SJSA1 (cell line): ENCODE measurements at regions not wholly inside any gene's neighbourhood (a gene's known extent, or its start where the extent isn't known, plus 50 kb on each side); places are given as distances from the start of the nearest gene placed in this dataset.
"Not testable (repeated sequence)": the region's sequence is repeated elsewhere in the genome, so short reads cannot be mapped to it uniquely, and the experiment has no call there.

Experiments used
- DNase-seq, 2 experiments: peaks; one replicate each; pipeline ENCODE4 v3.0.0-alpha.2; 2015 to 2020; ENCODE audit warnings: low spot score in 2 of 2, low read depth in 1 of 2
- H3K27ac ChIP-seq: fragments of 250-450 bp; sonication (Bioruptor Pico); 2 replicates; pipeline ENCODE4 v1.5.1; 2020; ENCODE audit warnings: mild to moderate bottlenecking, moderate library complexity
- H3K27me3 ChIP-seq: fragments of 250-450 bp; sonication (Bioruptor Pico); replicated peaks from 2 replicates; pipeline ENCODE4 v1.5.1; 2020; ENCODE audit warnings: mild to moderate bottlenecking, moderate library complexity
- H3K36me3 ChIP-seq: fragments of 250-450 bp; sonication (Bioruptor Pico); 2 replicates; pipeline ENCODE4 v1.5.1; 2020; ENCODE audit warnings: mild to moderate bottlenecking
- H3K4me1 ChIP-seq: fragments of 250-450 bp; sonication (Bioruptor Pico); replicated peaks from 2 replicates; pipeline ENCODE4 v1.6.1; 2021; ENCODE audit warnings: mild to moderate bottlenecking
- H3K4me3 ChIP-seq: fragments of 250-450 bp; sonication (Bioruptor Pico); 2 replicates; pipeline ENCODE4 v1.5.1; 2020; ENCODE audit warnings: mild to moderate bottlenecking
- H3K9me3 ChIP-seq: fragments of 250-450 bp; sonication (Bioruptor Pico); replicated peaks from 2 replicates; pipeline ENCODE4 v1.5.1; 2020; ENCODE audit warnings: mild to moderate bottlenecking

- H3K4me3 ChIP-seq = no peak overlapping the region
- no peak for DNase-seq
- H3K9me3 ChIP-seq = no peaks in the 10 kb centered on the region
- peaks cover 38% of the 10 kb centered on the region for H3K36me3 ChIP-seq
- no peaks in the 10 kb centered on the region for H3K27me3 ChIP-seq
- peaks cover 55% of the 10 kb centered on the region for H3K4me1 ChIP-seq
- H3K27ac ChIP-seq = no peak overlapping the region
Measured at GRCh38 chr17:77327181-77327565, 186.4 kb downstream of the SEC14L1 start.

DNA sequence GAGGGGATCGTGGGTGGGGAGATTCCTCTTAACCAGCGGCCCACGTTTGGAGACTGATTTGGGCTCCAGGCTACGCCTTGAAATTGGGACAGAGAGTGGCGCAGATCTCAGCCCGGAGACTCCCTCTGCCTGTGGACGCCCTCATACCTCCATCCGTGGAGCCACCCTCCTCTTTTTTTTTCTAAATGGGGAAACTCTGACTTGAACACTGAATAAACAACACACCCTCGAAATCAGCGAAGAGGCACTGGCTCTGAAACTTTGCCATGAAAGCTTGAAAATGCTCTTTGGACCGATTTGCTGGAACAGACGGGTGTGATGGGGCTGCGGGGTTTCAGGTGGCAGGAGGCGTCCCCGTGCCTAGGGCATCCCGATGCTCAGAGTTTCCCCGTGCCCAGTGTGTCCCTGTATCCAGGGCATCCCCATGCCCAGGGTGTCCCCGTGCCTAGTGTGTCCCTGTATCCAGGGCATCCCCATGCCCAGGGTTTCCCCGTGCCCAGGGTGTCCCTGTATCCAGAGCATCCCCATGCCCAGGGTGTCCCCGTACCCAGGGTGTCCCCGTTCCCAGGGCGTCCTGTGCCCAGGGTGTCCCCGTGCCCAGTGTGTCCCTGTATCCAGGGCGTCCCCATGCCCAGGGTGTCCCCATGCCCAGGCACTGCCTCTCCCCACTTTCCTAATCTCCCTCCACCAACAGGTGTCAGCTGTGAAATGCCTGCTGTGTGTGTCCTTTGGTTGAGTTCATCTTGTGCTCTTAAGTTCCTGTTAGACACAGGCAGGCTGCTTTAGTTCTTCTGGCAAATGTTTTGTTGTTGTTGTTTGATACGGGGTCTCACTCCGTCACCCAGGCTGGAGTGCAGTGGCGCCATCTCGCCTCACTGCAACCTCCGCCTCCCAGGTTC, 187.0 kb downstream of the SEC14L1 start:
- Histone ChIP-seq H3K4me3 (no peak overlapping the region), H3K9me3 (no peaks in the 10 kb centered on the region), H3K27me3 (no peaks in the 10 kb centered on the region), H3K36me3 (peaks cover 34% of the 10 kb centered on the region), H3K4me1 (peaks cover 55% of the 10 kb centered on the region), H3K27ac (no peak overlapping the region)
- DNase-seq = peak in 1 of 2 experiments; percentile 46

DNA sequence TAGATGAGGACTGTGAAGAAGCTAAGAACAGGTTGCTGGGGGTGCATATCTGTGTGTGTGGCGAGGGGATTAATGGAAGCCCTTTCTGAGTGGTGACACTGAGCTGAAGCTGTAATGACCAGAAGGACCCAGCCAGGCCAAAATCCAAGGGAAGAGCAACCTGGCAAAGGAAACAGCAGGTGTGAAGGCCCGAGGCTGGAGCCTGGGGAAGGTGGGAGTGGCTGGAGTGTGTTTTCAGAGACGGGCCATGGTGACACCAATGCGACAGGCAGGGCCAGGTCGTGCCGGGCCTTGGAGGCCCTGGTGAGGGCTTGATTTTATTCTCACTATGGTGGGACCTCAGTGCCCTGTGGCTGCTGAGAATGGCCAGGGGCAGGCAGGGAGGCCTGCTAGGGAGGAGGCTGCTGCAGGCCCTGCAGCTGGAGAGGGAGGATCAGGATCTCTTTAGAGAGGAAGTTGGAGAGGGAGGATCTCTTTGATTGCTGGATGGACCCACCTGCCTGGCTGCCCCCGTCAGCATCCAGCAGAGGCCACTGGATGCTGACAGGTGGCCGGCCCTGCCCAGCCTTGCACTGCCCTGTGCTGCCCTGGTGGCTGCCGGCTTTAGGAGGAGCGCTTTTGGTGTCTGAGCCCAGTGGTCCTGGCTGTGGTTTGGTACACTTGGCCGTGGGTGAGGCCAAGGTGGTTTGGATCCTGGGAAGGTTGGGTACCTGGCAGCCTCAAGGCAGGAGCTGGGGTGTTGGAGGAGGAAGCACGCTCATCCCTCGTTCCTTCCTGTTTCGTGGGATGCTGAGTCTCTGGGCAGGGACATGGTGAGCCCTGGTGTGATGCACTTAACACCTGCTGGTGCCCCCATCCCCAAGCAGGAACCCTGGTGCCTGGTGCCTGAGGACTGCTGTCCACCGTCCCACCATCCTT, 188.3 kb downstream of the SEC14L1 start:
- peaks cover 53% of the 10 kb centered on the region for H3K4me1 ChIP-seq
- H3K4me3 ChIP-seq = no peak overlapping the region
- no peak overlapping the region for H3K27ac ChIP-seq
- H3K36me3 ChIP-seq = peaks cover 32% of the 10 kb centered on the region
- no peaks in the 10 kb centered on the region for H3K27me3 ChIP-seq
- peak in 1 of 2 experiments; percentile 43 for DNase-seq
- no peaks in the 10 kb centered on the region for H3K9me3 ChIP-seq

DNA sequence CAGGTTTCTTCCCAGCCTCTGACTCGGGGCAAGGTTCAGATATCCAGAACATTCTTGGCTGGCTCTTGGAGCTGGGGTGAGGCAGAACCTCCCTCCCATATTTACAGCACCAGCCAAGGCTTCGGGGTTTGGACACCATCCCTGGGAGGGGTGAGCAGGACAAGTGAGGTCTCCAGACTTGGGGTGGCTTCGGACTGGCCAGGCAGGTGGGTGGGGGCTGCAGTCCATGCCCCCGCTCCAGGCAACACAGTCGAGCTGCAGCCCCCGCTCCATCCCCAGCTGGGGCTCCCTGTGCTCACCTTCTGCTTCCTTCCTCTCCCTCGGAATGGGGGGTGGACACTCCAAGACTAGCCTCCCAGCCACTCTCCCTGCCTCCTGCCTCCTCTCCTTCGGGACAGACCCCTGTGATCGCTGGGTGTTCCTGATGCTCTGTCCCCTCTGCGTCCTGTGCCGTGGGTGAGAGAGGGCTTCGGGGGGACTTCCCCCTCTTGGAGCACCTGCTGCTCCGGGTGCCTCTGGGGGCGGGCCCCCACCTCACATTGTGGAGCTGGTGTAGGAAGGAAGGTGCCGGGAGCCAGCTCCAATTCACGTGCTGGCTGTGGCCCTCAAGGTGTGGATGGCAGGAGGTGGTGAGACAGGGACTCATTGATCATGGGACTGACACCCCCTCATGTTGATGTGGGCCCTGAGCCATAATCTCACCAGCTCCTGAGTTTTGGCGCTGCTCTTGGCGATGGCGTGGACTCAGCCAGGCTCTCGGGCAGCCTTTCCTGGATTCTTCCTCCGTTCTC, 189.2 kb downstream of the SEC14L1 start:
- no peaks in the 10 kb centered on the region for H3K9me3 ChIP-seq
- H3K4me3 ChIP-seq = no peak overlapping the region
- peaks cover 44% of the 10 kb centered on the region for H3K4me1 ChIP-seq
- H3K36me3 ChIP-seq = peaks cover 28% of the 10 kb centered on the region
- no peaks in the 10 kb centered on the region for H3K27me3 ChIP-seq
- no peak overlapping the region for H3K27ac ChIP-seq
- DNase-seq = peak in 1 of 2 experiments; percentile 49

DNA sequence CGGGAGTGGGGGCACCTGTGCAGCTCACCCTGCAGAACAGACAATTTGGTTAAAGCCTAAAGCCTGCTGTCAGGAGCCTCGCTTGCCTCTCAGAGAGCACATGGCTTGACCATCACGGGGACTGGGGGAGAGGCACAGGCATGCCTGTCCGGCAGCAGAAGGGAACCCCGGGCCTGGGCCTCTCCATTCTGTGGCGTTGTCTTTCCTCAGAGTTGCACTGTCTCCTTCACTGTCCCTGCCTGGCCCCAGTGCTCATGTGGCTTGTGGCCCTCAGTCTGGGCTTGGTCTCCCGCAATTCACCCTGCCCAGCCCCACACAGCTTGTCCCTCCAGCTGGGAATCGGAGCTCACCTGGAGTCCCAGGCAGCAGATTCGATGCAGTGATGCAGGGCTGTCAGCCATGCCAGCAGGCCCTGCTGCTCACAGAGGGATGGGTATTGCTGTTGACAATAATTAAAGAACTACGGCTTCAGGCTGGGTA, 189.9 kb downstream of the SEC14L1 start:
- Histone ChIP-seq H3K27ac (no peak overlapping the region), H3K9me3 (no peaks in the 10 kb centered on the region), H3K4me1 (peaks cover 37% of the 10 kb centered on the region), H3K27me3 (no peaks in the 10 kb centered on the region), H3K36me3 (peaks cover 25% of the 10 kb centered on the region), H3K4me3 (no peak overlapping the region)
- peak in 1 of 2 experiments; percentile 40 for DNase-seq

- Histone ChIP-seq H3K4me1 (peaks cover 30% of the 10 kb centered on the region), H3K27ac (peak overlapping the region; percentile 12; the same call in 1 of the 2 replicates), H3K9me3 (no peaks in the 10 kb centered on the region; the same call in 1 of the 2 replicates), H3K4me3 (no peak overlapping the region), H3K36me3 (peaks cover 18% of the 10 kb centered on the region), H3K27me3 (no peaks in the 10 kb centered on the region)
- peak; percentile 95 to 98 for DNase-seq
Measured at GRCh38 chr17:77331301-77331864, 190.6 kb downstream of the SEC14L1 start.

GRCh38 chr17:77332034-77332971, 191.5 kb downstream of the SEC14L1 start:
- DNase-seq = peak; percentile 58 to 78
- Histone ChIP-seq H3K36me3 (peaks cover 13% of the 10 kb centered on the region), H3K27me3 (no peaks in the 10 kb centered on the region), H3K4me1 (peaks cover 27% of the 10 kb centered on the region), H3K4me3 (no peak overlapping the region), H3K9me3 (peaks cover 3% of the 10 kb centered on the region), H3K27ac (peak overlapping the region; percentile 37)

DNA sequence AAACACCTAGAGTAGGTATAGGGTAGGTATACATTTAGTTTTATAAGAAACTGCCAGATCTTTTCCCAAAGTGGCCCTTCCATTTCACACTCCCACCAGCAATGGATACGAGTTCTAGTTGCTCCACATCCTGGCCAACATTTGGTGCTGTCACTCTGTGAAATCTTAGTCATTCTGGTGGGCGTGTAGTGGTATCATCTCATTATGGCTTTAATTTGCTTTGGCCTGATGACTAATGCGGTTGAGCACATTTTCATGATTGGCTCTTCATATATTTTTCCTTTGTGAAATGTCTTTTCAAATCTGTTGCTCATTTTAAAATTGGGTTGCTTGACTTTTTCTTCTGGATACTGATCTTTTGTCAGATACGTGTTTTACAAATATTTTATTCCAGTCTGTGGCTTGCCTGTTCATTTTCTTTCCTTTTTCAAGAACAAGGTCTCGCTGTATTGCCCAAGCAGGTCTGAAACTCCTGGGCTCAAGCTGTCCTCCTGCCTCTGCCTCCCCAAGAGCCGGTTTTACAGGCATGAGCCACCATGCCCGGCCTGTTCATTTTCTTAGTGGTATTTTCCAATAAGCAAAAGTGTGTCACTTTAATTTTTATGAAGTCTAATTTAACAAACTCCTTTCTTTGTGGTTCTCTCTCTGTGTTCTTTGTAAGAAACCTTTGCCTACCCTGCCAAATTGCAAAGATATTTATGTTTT, 192.4 kb downstream of the SEC14L1 start:
- H3K36me3 ChIP-seq = peaks cover 13% of the 10 kb centered on the region
- peak overlapping the region; percentile 37 for H3K27ac ChIP-seq
- H3K9me3 ChIP-seq = peaks cover 4% of the 10 kb centered on the region
- peaks cover 27% of the 10 kb centered on the region for H3K4me1 ChIP-seq
- H3K27me3 ChIP-seq = no peaks in the 10 kb centered on the region
- peak; percentile 62 to 77 for DNase-seq
- H3K4me3 ChIP-seq = no peak overlapping the region

DNA sequence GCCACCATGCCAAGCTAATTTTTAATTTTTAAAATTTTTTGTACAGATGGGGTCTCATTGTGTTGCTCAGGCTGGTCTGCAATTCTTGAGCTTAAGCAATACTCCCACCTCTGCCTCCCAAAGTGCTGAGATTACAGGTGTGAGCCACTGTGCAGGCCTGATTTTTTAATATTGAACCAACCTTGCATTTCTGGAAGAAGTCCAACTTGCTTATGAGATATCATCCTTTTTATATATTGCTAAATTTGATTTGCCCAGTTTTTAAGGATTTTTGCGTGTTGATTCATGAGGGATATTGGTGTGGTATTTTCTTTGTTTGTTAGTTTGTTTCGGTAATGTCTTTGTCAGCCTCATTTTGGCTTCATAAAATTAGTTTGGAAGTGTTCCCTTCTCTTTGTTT, 196.4 kb downstream of the SEC14L1 start:
- Histone ChIP-seq H3K27me3 (no peaks in the 10 kb centered on the region), H3K4me3 (no peak overlapping the region), H3K4me1 (peaks cover 27% of the 10 kb centered on the region), H3K36me3 (peaks cover 26% of the 10 kb centered on the region), H3K27ac (no peak overlapping the region), H3K9me3 (peaks cover 4% of the 10 kb centered on the region)
- no peak for DNase-seq

DNA sequence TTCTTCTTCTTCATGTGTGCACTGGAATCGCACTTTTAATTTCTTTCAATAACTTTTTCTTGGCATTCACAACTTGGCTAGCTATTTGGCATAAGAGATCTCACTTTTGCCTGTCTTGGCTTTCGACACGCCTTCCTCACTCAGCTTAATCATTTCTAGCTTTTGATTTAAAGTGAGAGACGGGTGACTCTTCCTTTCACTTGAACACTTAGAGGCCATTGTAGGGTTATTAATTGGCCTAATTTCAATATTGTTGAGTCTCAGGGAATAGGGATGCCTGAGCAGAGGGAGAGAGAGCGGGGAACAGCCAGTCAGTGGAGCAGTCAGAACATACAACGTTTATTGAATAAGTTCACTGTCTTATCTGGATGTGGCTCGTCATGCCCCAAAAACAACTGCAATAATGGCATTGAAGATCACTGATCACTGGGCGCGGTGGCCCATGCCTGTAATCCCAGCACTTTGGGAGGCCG, 200.3 kb downstream of the SEC14L1 start:
- Histone ChIP-seq H3K36me3 (peaks cover 47% of the 10 kb centered on the region), H3K4me1 (peaks cover 26% of the 10 kb centered on the region), H3K27ac (no peak overlapping the region), H3K9me3 (peaks cover 4% of the 10 kb centered on the region), H3K4me3 (no peak overlapping the region), H3K27me3 (no peaks in the 10 kb centered on the region)
- peak in 1 of 2 experiments; percentile 35 for DNase-seq

- Histone ChIP-seq H3K4me1 (peaks cover 26% of the 10 kb centered on the region), H3K27ac (peak overlapping the region; percentile 37), H3K36me3 (peaks cover 43% of the 10 kb centered on the region)
- not testable (repeated sequence) for H3K4me3 ChIP-seq, H3K27me3 ChIP-seq, H3K9me3 ChIP-seq
- DNase-seq = peak; percentile 32 to 37
Measured at GRCh38 chr17:77342656-77342990, 201.9 kb downstream of the SEC14L1 start.
